Endodermal cell (in vitro differentiated cells): ENCODE measurements at regions not wholly inside any gene's neighbourhood (a gene's known extent, or its start where the extent isn't known, plus 50 kb on each side); places are given as distances from the start of the nearest gene placed in this dataset.

ENCODE experiments used
- DNase-seq: peaks from one replicate; pipeline ENCODE4 v3.0.0-alpha.2; 2017
- H3K27ac ChIP-seq: 2 replicates; pipeline ENCODE4 v1.5.1; 2013; ENCODE audit warnings: mild to moderate bottlenecking, low read depth, low read length, moderate library complexity
- H3K27me3 ChIP-seq: 2 replicates; pipeline ENCODE4 v1.6.1; 2013; ENCODE audit warnings: mild to moderate bottlenecking, low read length, moderate library complexity; ENCODE audit not compliant: insufficient read depth, control insufficient read depth, poor library complexity, severe bottlenecking
- H3K36me3 ChIP-seq: 2 replicates; pipeline ENCODE4 v1.7.0; 2013; ENCODE audit warnings: mild to moderate bottlenecking, low read length, moderate library complexity; ENCODE audit not compliant: control insufficient read depth, insufficient read depth
- H3K4me1 ChIP-seq: one replicate; pipeline ENCODE4 v1.7.0; 2013; ENCODE audit warnings: low read length; ENCODE audit not compliant: control insufficient read depth, insufficient read depth
- H3K4me3 ChIP-seq: 2 replicates; pipeline ENCODE4 v1.5.1; 2013; ENCODE audit warnings: mild to moderate bottlenecking, low read length, moderate library complexity
- H3K9ac ChIP-seq: 2 replicates; pipeline ENCODE4 v1.6.1; 2013; ENCODE audit warnings: mild to moderate bottlenecking, low read length, moderate library complexity; ENCODE audit not compliant: poor library complexity, severe bottlenecking; ENCODE audit errors: extremely low read depth
- H3K9me3 ChIP-seq: 2 replicates; pipeline ENCODE4 v1.6.1; 2013; ENCODE audit warnings: mild to moderate bottlenecking, low read length, moderate library complexity; ENCODE audit not compliant: control insufficient read depth
- H3K27ac Mint-ChIP-seq: 2 replicates; pipeline ENCODE4 v1.8.0; 2020; ENCODE audit warnings: mixed read lengths
- H3K27me3 Mint-ChIP-seq: 2 replicates; pipeline ENCODE4 v1.8.0; 2021; ENCODE audit warnings: mild to moderate bottlenecking, mixed read lengths; ENCODE audit not compliant: insufficient read depth
- H3K36me3 Mint-ChIP-seq: 2 replicates; pipeline ENCODE4 v1.8.0; 2020; ENCODE audit warnings: low read depth, mixed read lengths
- H3K4me1 Mint-ChIP-seq: 2 replicates; pipeline ENCODE4 v1.8.0; 2020; ENCODE audit warnings: mixed read lengths
- H3K4me3 Mint-ChIP-seq: 2 replicates; pipeline ENCODE4 v1.8.0; 2020; ENCODE audit warnings: mild to moderate bottlenecking, moderate library complexity, mixed read lengths
- H3K9me3 Mint-ChIP-seq: 2 replicates; pipeline ENCODE4 v1.8.0; 2020; ENCODE audit warnings: mild to moderate bottlenecking, mixed read lengths
- WGBS, 2 experiments: methylation state at CpG; one replicate each; pipeline versions ENCODE4 v1.1.5 to v1.1.7; 2013; ENCODE audit warnings: missing lambda C conversion rate in 2 of 2, mixed read lengths in 1 of 2; ENCODE audit not compliant: insufficient coverage in 1 of 2, insufficient read length in 1 of 2; 5-methylcytosine and 5-hydroxymethylcytosine counted together
- TF ChIP-seq, protein P1 (sequence below): fragments of 200-600 bp; sonication (generic); conservative IDR thresholded peaks from 2 replicates; pipeline ENCODE4 v1.5.0; 2021; ENCODE audit warnings: antibody characterized with exemption, mild to moderate bottlenecking

DNA sequence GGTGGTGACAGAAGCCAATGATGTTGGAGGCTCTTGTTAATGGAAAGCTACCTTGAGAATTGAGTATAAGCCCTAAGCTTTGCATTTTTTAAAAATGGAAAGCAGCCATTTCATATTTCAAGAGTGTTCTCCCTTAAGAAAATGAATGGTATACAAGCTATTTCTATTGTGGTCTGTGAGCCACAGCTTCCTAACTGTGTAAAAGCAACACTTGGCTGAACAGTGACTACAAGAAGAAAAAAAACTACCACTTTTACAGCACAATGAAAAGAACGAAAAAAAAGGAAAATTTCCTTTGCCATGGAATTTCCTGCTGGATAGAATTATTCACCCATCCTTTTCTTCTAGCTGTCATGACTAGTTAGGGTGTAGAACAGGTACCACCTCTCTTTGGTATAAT, 397.1 kb upstream of the BTBD3 start:
- Histone ChIP-seq H3K27me3 (no peaks in the 10 kb centered on the region), H3K27ac (no peak overlapping the region), H3K9ac (no peak overlapping the region), H3K36me3 (no peaks in the 10 kb centered on the region), H3K4me3 (no peak overlapping the region), H3K4me1 (no peaks in the 10 kb centered on the region), H3K9me3 (peaks cover 6% of the 10 kb centered on the region)
- H3K27me3 Mint-ChIP-seq: no peaks in the 10 kb centered on the region
- 0% methylated on average over 1 of the region's 1 CpG; no CpG with 5 or more reads in 1 of the 2 experiments for WGBS, 2 experiments
- no peak overlapping the region for H3K27ac Mint-ChIP-seq
- H3K4me3 Mint-ChIP-seq: no peak overlapping the region
- no peak for DNase-seq
- no peaks in the 10 kb centered on the region for H3K36me3 Mint-ChIP-seq
- TF ChIP-seq, protein P1, sequence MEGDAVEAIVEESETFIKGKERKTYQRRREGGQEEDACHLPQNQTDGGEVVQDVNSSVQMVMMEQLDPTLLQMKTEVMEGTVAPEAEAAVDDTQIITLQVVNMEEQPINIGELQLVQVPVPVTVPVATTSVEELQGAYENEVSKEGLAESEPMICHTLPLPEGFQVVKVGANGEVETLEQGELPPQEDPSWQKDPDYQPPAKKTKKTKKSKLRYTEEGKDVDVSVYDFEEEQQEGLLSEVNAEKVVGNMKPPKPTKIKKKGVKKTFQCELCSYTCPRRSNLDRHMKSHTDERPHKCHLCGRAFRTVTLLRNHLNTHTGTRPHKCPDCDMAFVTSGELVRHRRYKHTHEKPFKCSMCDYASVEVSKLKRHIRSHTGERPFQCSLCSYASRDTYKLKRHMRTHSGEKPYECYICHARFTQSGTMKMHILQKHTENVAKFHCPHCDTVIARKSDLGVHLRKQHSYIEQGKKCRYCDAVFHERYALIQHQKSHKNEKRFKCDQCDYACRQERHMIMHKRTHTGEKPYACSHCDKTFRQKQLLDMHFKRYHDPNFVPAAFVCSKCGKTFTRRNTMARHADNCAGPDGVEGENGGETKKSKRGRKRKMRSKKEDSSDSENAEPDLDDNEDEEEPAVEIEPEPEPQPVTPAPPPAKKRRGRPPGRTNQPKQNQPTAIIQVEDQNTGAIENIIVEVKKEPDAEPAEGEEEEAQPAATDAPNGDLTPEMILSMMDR: no peak
- peaks cover 3% of the 10 kb centered on the region for H3K9me3 Mint-ChIP-seq
- H3K4me1 Mint-ChIP-seq: no peaks in the 10 kb centered on the region

DNA sequence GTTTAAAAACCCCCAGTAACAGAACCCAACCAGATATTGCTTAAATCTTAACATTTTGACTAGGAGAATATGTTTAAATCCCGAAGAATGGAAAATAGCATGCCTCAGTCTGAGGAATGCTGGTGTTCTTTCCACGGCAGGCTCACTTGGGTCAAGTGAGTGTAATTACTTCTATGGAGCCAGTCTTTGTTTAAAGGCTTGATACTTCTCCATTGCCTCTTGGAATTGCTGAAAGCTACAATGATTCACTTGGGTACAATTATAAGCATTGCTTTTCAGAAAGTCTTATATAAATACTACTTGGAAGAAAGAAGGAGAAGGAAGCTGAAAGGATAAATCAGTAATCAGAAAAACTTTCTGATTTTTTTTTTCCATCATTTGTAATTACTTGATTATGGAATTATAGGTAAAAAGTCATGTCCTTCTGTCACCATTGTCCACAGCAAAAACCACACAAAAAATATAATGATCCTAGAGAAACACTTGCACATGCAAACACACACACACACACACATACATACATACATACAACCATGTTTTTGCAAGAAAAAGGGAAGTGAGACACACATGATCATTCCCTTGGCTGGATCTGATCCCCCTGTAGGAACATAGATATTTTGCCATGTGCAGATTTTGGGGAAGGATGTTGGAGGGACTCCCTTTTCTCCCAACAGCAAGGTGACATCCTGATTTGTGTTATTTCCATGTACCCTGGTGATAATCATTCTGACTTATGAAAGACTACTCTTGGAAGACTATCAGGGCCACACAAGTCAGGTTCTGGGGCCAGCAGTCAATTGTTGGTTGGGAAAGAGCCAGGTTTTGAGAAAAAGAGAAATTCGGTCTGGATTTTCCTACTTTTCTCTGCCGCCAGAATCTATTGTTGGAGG, 396.0 kb upstream of the BTBD3 start:
- Histone ChIP-seq H3K9ac (no peak overlapping the region), H3K27me3 (no peaks in the 10 kb centered on the region), H3K4me1 (no peaks in the 10 kb centered on the region), H3K9me3 (peaks cover 6% of the 10 kb centered on the region), H3K4me3 (no peak overlapping the region), H3K36me3 (no peaks in the 10 kb centered on the region), H3K27ac (no peak overlapping the region)
- no peak overlapping the region for H3K27ac Mint-ChIP-seq
- TF ChIP-seq, protein P1: no peak
- no peak for DNase-seq
- H3K4me1 Mint-ChIP-seq: no peaks in the 10 kb centered on the region
- H3K4me3 Mint-ChIP-seq: no peak overlapping the region
- 65 to 74% methylated on average over 4 of the region's 4 CpGs for WGBS, 2 experiments
- H3K9me3 Mint-ChIP-seq: peaks cover 3% of the 10 kb centered on the region
- H3K27me3 Mint-ChIP-seq: no peaks in the 10 kb centered on the region
- no peaks in the 10 kb centered on the region for H3K36me3 Mint-ChIP-seq

DNA sequence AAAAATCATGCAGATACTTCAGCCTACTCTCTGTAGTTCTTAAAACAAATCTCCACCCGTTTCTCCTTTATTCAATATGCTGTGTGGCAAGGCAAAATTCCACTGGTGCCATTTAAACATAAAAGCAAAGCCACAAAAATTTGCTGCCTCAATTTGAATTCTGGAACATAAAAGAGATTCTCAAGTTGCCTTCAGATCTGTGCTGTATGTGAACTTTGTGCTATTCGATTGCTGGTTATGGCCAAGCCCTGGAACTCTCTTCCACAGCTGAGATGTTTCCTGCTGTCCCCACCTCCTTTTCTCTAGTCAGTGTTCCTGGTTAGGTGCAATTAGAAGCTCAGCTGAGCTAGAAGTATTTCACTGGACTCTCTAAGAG, 395.3 kb upstream of the BTBD3 start:
- H3K27ac ChIP-seq: no peak overlapping the region
- no peak for DNase-seq
- no peak overlapping the region for H3K9ac ChIP-seq
- Mint-ChIP-seq H3K27me3 (no peaks in the 10 kb centered on the region), H3K4me3 (no peak overlapping the region), H3K4me1 (no peaks in the 10 kb centered on the region), H3K27ac (no peak overlapping the region), H3K9me3 (peaks cover 3% of the 10 kb centered on the region), H3K36me3 (no peaks in the 10 kb centered on the region)
- H3K9me3 ChIP-seq: peaks cover 6% of the 10 kb centered on the region
- H3K27me3 ChIP-seq: no peaks in the 10 kb centered on the region
- no peak overlapping the region for H3K4me3 ChIP-seq
- no peaks in the 10 kb centered on the region for H3K36me3 ChIP-seq
- no peaks in the 10 kb centered on the region for H3K4me1 ChIP-seq
- TF ChIP-seq, protein P1: no peak
- WGBS, 2 experiments: 85 to 100% methylated on average over 1 to 2 of the region's 2 CpGs
